ENCODE measurements at regions not wholly inside any gene's neighbourhood (a gene's known extent, or its start where the extent isn't known, plus 50 kb on each side); places are given as distances from the start of the nearest gene placed in this dataset.

DNA sequence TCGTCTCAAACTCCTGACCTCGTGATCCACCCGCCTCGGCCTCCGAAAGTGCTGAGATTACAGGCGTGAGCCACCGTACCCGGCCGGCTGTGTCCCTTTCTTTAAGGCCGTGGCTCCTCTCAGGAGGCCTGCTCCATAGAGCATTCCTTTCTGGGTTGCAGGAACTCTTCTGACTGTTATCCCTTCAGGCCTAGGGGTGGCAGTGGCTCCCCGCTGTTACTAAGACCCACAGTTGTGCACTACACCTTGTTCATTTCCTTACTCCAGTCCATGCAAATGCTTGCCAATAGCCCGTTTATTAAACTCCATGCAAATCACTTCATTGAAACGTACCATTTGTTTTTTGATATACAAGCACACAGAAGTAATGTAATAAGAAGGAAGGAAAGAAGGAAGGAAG is 234.7 kb downstream of the BCAT1 start:
- no peak overlapping the region for H3K27ac ChIP-seq (ENCODE audit: low read depth in 2 of 2, low read length in 2 of 2)
- H3K4me3 ChIP-seq (ENCODE audit: low read length in 3 of 3): no peak overlapping the region
- TF ChIP-seq, protein P1, sequence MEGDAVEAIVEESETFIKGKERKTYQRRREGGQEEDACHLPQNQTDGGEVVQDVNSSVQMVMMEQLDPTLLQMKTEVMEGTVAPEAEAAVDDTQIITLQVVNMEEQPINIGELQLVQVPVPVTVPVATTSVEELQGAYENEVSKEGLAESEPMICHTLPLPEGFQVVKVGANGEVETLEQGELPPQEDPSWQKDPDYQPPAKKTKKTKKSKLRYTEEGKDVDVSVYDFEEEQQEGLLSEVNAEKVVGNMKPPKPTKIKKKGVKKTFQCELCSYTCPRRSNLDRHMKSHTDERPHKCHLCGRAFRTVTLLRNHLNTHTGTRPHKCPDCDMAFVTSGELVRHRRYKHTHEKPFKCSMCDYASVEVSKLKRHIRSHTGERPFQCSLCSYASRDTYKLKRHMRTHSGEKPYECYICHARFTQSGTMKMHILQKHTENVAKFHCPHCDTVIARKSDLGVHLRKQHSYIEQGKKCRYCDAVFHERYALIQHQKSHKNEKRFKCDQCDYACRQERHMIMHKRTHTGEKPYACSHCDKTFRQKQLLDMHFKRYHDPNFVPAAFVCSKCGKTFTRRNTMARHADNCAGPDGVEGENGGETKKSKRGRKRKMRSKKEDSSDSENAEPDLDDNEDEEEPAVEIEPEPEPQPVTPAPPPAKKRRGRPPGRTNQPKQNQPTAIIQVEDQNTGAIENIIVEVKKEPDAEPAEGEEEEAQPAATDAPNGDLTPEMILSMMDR (IDR thresholded peaks at IDR 0.05; ENCODE audit: borderline replicate concordance, extremely low read depth, insufficient read depth): no peak
- DNase-seq (no peak), FAIRE-seq (no peak)
- no peaks in the 10 kb centered on the region for H3K4me1 ChIP-seq (ENCODE audit: control insufficient read depth in 2 of 3, insufficient read depth in 2 of 3, low read depth in 1 of 3, low read length in 3 of 3)
- intact Hi-C loops (cut with DNase I): no loop called here
- H3K9ac ChIP-seq (ENCODE audit: low read length in 3 of 3): no peak overlapping the region
- no peaks in the 10 kb centered on the region for H3K9me3 ChIP-seq (ENCODE audit: control insufficient read depth in 2 of 3, insufficient read depth in 1 of 3, low read length in 3 of 3)
- no peaks in the 10 kb centered on the region for H3K36me3 ChIP-seq (ENCODE audit: control insufficient read depth in 2 of 3, insufficient read depth in 3 of 3, low read length in 3 of 3)
- no peaks in the 10 kb centered on the region for H3K27me3 ChIP-seq (ENCODE audit: control insufficient read depth, insufficient read depth, low read length)

DNA sequence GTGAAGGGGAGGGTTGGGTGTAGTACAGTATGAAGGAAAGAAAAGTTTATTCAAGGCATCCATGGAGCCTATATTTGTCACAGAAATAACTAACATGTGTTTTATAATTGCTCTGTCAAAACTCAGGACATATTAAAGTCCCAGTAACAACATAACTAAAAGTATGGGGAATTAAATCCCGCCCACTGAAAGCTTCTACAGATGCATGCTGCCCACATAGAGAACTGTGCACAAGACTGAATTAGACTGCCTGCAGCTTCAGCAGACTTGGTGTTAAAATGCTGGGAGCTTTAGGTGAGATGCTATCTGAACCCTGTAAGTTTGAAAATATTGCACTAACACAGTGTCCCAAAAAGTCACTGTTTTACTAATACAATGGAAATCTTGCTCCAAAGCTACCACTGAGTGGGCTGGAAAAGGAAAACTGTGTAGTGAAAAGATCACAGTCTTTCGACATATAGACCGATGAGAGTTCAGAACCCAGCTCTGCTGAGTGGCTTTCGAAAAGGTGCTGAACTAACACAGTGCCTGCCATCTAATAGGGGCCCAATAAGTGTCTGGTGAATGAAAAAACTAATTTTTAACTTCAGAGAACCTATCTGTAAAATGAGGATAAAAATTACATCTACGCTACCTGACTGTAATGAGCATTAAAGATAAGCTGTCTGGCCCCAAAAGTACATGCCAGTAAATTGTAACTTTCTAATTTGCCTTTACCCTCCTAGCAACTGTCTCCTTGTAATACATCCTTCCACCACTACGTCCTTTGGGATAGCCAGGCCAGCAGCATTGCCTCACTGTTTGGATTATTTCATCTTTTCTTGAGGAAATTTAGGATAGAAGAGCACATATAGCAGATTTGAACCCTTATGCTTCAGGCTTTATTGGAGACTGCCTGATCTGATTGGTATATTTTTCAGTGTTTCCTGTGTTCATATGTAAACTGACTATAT is 237.6 kb downstream of the BCAT1 start:
- TF ChIP-seq, protein P1 (IDR thresholded peaks at IDR 0.05; ENCODE audit: borderline replicate concordance, extremely low read depth, insufficient read depth): no peak
- no peaks in the 10 kb centered on the region for H3K36me3 ChIP-seq (ENCODE audit: control insufficient read depth in 2 of 3, insufficient read depth in 3 of 3, low read length in 3 of 3)
- H3K4me1 ChIP-seq (ENCODE audit: control insufficient read depth in 2 of 3, insufficient read depth in 2 of 3, low read depth in 1 of 3, low read length in 3 of 3): no peaks in the 10 kb centered on the region
- H3K9me3 ChIP-seq (ENCODE audit: control insufficient read depth in 2 of 3, insufficient read depth in 1 of 3, low read length in 3 of 3): no peaks in the 10 kb centered on the region
- no peaks in the 10 kb centered on the region for H3K27me3 ChIP-seq (ENCODE audit: control insufficient read depth, insufficient read depth, low read length)
- no peak overlapping the region for H3K27ac ChIP-seq (ENCODE audit: low read depth in 2 of 2, low read length in 2 of 2)
- FAIRE-seq: no peak
- intact Hi-C loops (cut with DNase I): no loop called here
- DNase-seq: no peak
- H3K9ac ChIP-seq (ENCODE audit: low read length in 3 of 3): no peak overlapping the region
- H3K4me3 ChIP-seq (ENCODE audit: low read length in 3 of 3): no peak overlapping the region

DNA sequence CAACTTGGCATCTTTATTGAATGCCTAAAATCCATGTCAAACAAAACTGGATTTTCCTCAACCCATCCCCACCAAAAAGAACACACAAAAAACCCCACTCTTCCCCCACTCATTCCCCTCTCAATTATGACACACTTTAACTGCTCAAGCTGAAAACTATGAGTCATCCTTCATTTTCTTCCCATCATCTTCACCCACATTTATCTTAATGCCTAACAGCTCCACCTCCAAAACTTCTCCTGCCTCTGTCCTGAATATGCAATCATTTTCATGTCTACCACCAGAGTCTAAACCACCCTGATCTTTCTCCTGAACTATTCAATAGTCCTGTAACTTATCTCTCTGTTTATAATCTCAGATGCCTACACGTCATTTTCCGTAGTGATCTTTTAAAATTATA is 239.7 kb downstream of the BCAT1 start:
- H3K4me3 ChIP-seq (ENCODE audit: low read length in 3 of 3): no peak overlapping the region
- FAIRE-seq (no peak), DNase-seq (no peak)
- no peaks in the 10 kb centered on the region for H3K9me3 ChIP-seq (ENCODE audit: control insufficient read depth in 2 of 3, insufficient read depth in 1 of 3, low read length in 3 of 3)
- no peaks in the 10 kb centered on the region for H3K27me3 ChIP-seq (ENCODE audit: control insufficient read depth, insufficient read depth, low read length)
- no peak overlapping the region for H3K9ac ChIP-seq (ENCODE audit: low read length in 3 of 3)
- TF ChIP-seq, protein P1 (IDR thresholded peaks at IDR 0.05; ENCODE audit: borderline replicate concordance, extremely low read depth, insufficient read depth): no peak
- no peak overlapping the region for H3K27ac ChIP-seq (ENCODE audit: low read depth in 2 of 2, low read length in 2 of 2)
- H3K4me1 ChIP-seq (ENCODE audit: control insufficient read depth in 2 of 3, insufficient read depth in 2 of 3, low read depth in 1 of 3, low read length in 3 of 3): no peaks in the 10 kb centered on the region
- intact Hi-C loops (cut with DNase I): no loop called here
- no peaks in the 10 kb centered on the region for H3K36me3 ChIP-seq (ENCODE audit: control insufficient read depth in 2 of 3, insufficient read depth in 3 of 3, low read length in 3 of 3)

All from kidney (tissue), 13 donors.